ENCODE measurements at regions not wholly inside any gene's neighbourhood (a gene's known extent, or its start where the extent isn't known, plus 50 kb on each side); places are given as distances from the start of the nearest gene placed in this dataset.

DNA sequence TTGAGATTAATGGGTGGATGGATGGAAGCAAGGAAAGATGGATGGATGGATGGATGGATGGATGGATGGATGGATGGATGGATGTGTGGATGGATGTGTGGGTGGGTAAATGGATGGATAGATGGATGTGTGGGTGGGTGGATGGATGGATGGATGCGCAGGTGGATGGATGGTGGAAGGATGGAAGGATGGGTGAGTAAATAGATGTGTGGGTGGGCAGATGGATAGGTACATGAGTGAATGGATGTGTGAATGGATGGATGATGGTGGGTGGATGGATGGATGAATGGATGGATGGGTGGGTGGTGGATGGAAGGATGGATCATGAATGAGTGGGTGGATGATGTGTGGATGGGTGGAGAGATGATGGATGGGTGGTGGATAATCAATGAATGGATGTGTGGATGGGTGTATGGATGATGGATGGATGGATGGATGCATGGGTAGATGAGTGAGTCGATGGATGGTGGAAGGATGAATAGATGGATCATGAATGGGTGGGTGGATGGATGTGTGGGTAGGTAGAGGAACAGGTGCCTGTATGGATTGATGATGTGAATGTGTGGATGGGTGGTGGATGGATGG lies 375.2 kb downstream of the BRD1 start:
- H3K4me1 ChIP-seq (ENCODE audit: low read length): no peaks in the 10 kb centered on the region
- no peaks in the 10 kb centered on the region for H3K79me2 ChIP-seq (ENCODE audit: low read length)
- no peak for DNase-seq
- H3K27me3 ChIP-seq (replicated peaks; ENCODE audit: insufficient read depth, low read length): no peaks in the 10 kb centered on the region
- no peak overlapping the region for H3K4me3 ChIP-seq (ENCODE audit: low read length)
- H3K9ac ChIP-seq (ENCODE audit: low read length): no peak overlapping the region
- no peak overlapping the region for H3K4me2 ChIP-seq (ENCODE audit: low read depth, low read length)
- H3K9me2 ChIP-seq (replicated peaks; ENCODE audit: insufficient read depth, low read length): no peaks in the 10 kb centered on the region
- H2AFZ ChIP-seq (ENCODE audit: low read length): no peak overlapping the region
- TF ChIP-seq EZH2 (optimal IDR thresholded peaks at IDR 0.05; ENCODE audit: low read depth, low read length) (no peak), EZH2phosphoT487 (IDR thresholded peaks at IDR 0.05; ENCODE audit: low read length) (no peak)
- TF ChIP-seq, protein P1, sequence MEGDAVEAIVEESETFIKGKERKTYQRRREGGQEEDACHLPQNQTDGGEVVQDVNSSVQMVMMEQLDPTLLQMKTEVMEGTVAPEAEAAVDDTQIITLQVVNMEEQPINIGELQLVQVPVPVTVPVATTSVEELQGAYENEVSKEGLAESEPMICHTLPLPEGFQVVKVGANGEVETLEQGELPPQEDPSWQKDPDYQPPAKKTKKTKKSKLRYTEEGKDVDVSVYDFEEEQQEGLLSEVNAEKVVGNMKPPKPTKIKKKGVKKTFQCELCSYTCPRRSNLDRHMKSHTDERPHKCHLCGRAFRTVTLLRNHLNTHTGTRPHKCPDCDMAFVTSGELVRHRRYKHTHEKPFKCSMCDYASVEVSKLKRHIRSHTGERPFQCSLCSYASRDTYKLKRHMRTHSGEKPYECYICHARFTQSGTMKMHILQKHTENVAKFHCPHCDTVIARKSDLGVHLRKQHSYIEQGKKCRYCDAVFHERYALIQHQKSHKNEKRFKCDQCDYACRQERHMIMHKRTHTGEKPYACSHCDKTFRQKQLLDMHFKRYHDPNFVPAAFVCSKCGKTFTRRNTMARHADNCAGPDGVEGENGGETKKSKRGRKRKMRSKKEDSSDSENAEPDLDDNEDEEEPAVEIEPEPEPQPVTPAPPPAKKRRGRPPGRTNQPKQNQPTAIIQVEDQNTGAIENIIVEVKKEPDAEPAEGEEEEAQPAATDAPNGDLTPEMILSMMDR (IDR thresholded peaks at IDR 0.05; ENCODE audit: low read length): no peak
- H3K9me3 ChIP-seq (replicated peaks; ENCODE audit: insufficient read depth, low read length): no peaks in the 10 kb centered on the region
- H3K36me3 ChIP-seq (replicated peaks; ENCODE audit: insufficient read depth, low read length): no peaks in the 10 kb centered on the region
- no peak overlapping the region for H3K27ac ChIP-seq (ENCODE audit: low read length)
- no peaks in the 10 kb centered on the region for H3F3A ChIP-seq (ENCODE audit: insufficient read depth, low read length)
- H4K20me1 ChIP-seq (ENCODE audit: insufficient read depth, low read length): no peaks in the 10 kb centered on the region

- no peaks in the 10 kb centered on the region for H3F3A ChIP-seq (ENCODE audit: insufficient read depth, low read length)
- H4K20me1 ChIP-seq (ENCODE audit: insufficient read depth, low read length): no peaks in the 10 kb centered on the region
- no peak overlapping the region for H3K9ac ChIP-seq (ENCODE audit: low read length)
- H3K9me3 ChIP-seq (replicated peaks; ENCODE audit: insufficient read depth, low read length): no peaks in the 10 kb centered on the region
- H3K27me3 ChIP-seq (replicated peaks; ENCODE audit: insufficient read depth, low read length): no peaks in the 10 kb centered on the region
- H3K4me1 ChIP-seq (ENCODE audit: low read length): no peaks in the 10 kb centered on the region
- H3K27ac ChIP-seq (ENCODE audit: low read length): no peak overlapping the region
- no peak overlapping the region for H2AFZ ChIP-seq (ENCODE audit: low read length)
- DNase-seq: no peak
- TF ChIP-seq, protein P1 (IDR thresholded peaks at IDR 0.05; ENCODE audit: low read length): no peak
- TF ChIP-seq EZH2phosphoT487 (IDR thresholded peaks at IDR 0.05; ENCODE audit: low read length): no peak
- TF ChIP-seq EZH2 (optimal IDR thresholded peaks at IDR 0.05; ENCODE audit: low read depth, low read length): no peak
- H3K36me3 ChIP-seq (replicated peaks; ENCODE audit: insufficient read depth, low read length): no peaks in the 10 kb centered on the region
- H3K4me3 ChIP-seq (ENCODE audit: low read length): no peak overlapping the region
- no peaks in the 10 kb centered on the region for H3K79me2 ChIP-seq (ENCODE audit: low read length)
- no peaks in the 10 kb centered on the region for H3K9me2 ChIP-seq (replicated peaks; ENCODE audit: insufficient read depth, low read length)
- H3K4me2 ChIP-seq (ENCODE audit: low read depth, low read length): no peak overlapping the region
Measured at GRCh38 chr22:49451070-49451840, 376.4 kb downstream of the BRD1 start.

DNA sequence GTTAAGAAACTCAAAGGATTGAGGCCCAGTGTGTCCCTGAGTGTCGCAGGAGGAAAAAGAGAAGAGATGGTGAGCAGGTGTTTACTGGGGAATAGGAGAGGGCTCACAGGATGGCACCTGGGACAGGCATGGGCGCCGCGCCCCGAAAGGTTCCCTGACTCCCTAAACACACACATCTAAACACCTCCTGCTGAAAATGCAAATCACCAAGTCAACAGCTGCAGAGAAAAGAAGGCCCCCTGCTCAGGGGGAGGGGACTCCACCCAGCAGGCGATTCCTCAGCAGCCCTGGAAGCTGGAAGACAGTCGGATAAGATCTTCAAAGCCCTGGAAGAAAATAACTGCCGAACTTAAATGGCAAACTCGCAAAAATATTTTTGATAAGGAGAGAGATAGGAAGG lies 377.2 kb downstream of the BRD1 start:
- Histone ChIP-seq H3K4me3 (ENCODE audit: low read length) (no peak overlapping the region), H3K36me3 (replicated peaks; ENCODE audit: insufficient read depth, low read length) (no peaks in the 10 kb centered on the region), H3K27ac (ENCODE audit: low read length) (no peak overlapping the region), H3K27me3 (replicated peaks; ENCODE audit: insufficient read depth, low read length) (no peaks in the 10 kb centered on the region), H3F3A (ENCODE audit: insufficient read depth, low read length) (no peaks in the 10 kb centered on the region), H3K9me2 (replicated peaks; ENCODE audit: insufficient read depth, low read length) (no peaks in the 10 kb centered on the region), H3K9me3 (replicated peaks; ENCODE audit: insufficient read depth, low read length) (no peaks in the 10 kb centered on the region), H3K4me1 (ENCODE audit: low read length) (no peaks in the 10 kb centered on the region), H3K9ac (ENCODE audit: low read length) (no peak overlapping the region), H4K20me1 (ENCODE audit: insufficient read depth, low read length) (no peaks in the 10 kb centered on the region), H2AFZ (ENCODE audit: low read length) (no peak overlapping the region), H3K79me2 (ENCODE audit: low read length) (no peaks in the 10 kb centered on the region), H3K4me2 (ENCODE audit: low read depth, low read length) (no peak overlapping the region)
- DNase-seq: no peak
- TF ChIP-seq EZH2phosphoT487 (IDR thresholded peaks at IDR 0.05; ENCODE audit: low read length): no peak
- no peak for TF ChIP-seq EZH2 (optimal IDR thresholded peaks at IDR 0.05; ENCODE audit: low read depth, low read length)
- TF ChIP-seq, protein P1 (IDR thresholded peaks at IDR 0.05; ENCODE audit: low read length): no peak

All from MM.1S (cell line).